ENCODE measurements at regions not wholly inside any gene's neighbourhood (a gene's known extent, or its start where the extent isn't known, plus 50 kb on each side); places are given as distances from the start of the nearest gene placed in this dataset.

DNA sequence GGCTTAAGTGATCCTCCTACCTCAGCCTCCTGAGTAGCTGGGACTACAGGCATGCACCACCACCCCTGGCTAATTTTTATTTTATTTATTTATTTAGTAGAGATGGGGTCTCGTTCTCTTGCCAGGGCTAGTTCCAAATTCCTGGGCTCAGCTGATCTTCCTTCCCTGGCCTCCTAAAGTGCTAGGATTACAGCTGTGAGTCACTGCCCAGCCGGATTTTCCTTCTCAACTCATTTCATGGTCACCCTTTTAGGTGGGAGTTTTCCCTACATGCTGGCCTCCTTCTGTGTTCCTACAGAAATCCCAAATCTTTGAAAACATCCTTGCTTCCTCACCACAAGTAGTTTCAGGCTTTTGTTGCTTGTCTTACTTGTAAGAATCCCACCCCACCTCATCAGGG is 102.1 kb upstream of the SIAH1 start:
- no peak for DNase-seq (ENCODE audit: low read depth)

DNA sequence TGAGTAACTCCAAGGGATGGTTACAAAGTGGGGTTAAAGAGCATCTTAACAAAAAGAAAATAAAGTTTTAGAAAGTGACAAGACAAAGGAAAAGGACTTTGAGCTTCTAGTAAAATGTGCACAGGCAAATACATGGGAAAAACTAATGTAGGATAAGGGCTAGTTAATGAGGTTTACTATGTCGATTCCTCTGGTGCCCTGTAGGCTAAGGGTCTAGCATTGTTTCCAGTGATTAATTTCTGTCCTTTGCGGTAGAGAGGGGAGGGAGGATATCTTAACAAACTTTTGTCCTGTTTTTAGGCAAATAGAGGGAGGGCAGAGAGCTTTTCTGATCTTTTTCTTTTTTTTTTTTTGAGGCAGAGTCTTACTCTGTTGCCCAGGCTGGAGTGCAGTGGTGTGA is 96.6 kb upstream of the SIAH1 start:
- no peak for DNase-seq (ENCODE audit: low read depth)

DNA sequence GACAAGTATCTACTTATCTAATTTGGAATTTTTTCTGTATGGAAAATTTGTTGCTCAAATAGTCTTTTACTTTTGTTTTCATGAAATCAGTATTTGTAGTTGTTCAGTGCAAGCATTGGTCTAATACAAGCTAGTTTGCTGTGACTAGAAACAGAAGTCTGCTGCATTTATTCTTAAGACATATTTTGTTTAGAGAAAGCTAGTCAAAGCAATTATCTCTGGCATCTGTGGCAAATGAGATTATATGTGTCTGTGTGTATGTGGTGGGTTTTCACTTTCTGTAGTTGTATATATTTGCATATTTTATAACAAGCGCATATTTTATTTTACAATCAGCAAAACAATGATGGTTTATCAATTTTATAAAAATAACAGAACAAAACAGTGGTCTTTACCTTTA is 96.0 kb upstream of the SIAH1 start:
- DNase-seq (ENCODE audit: low read depth), result no peak

DNA sequence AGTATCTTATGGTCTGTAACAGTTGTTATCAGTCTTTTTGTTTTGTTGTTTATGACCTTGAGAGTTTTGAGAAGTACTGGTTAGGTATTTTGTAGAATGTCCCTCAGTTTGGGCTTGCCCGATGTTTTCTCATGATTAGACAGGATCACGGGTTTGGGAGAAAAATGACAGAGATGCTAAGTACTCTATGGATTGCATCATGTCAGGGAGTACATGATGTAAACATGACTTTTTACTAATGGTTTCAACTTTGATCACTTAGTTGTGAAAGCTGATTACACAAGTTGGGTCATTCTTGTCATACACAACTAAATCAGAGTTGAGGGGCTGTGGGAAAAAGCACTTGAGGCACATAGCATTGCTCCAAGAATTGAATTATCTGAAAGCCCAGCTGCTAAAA is 94.7 kb upstream of the SIAH1 start:
- DNase-seq (ENCODE audit: low read depth), result no peak

DNA sequence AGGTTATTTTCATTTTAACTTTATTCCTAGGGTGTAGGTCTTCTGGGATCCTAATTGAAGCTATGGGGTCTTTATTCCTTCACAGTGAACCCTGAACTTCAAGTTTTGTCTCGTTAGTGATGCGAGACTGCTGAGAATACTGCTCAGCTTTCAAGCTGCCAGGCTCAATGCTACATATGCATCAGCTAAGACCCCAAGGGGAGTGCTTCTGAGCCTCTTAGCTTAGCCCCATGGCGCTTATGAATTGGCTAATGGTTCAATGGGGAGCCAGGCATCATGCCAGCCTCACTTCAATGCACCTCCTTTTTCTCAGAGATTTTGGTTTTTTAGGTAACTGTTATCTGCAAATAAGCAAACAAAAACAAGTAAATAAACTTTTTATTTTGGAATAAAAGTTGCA is 94.1 kb upstream of the SIAH1 start:
- no peak for DNase-seq (ENCODE audit: low read depth)

DNA sequence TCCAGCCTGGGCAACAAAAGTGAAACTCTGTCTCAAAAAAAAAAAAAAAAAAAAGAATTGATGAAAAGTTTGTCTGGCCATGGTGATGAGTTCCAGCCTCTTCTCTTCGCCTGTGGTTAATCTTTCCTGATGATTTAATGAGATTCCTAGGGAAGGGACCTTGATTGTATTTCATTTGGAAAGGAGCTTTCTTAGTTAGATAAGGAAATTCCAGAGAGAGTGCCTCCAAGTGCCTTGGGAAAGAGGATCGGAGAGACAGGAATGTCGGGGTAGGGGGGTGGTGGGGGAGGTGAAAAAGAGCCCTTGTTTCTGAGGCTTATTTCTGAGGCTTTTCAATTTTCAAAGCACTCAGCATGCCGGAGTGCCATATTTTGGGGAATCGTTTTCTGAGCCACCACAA is 93.2 kb upstream of the SIAH1 start:
- DNase-seq (ENCODE audit: low read depth), result no peak

DNA sequence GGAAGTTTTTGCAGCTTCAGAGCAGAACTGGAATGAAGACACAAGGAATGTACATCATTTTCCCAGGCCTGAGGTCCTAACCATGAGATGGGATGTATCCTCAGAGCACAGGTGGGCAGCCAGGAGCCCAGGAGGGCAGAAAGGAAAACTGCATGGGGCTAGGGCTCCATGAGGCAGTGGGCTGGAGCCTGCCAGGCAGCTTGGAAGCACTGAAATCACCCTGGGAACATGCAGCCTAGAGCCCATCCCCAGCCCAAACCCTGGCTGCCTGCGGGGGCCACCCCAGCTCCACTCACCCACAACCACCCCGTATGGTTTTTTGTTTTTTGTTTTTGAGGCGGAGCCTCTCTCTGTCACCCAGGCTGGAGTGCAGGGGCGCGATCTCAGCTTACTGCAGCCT is 86.2 kb upstream of the SIAH1 start:
- DNase-seq (ENCODE audit: low read depth), result no peak

DNA sequence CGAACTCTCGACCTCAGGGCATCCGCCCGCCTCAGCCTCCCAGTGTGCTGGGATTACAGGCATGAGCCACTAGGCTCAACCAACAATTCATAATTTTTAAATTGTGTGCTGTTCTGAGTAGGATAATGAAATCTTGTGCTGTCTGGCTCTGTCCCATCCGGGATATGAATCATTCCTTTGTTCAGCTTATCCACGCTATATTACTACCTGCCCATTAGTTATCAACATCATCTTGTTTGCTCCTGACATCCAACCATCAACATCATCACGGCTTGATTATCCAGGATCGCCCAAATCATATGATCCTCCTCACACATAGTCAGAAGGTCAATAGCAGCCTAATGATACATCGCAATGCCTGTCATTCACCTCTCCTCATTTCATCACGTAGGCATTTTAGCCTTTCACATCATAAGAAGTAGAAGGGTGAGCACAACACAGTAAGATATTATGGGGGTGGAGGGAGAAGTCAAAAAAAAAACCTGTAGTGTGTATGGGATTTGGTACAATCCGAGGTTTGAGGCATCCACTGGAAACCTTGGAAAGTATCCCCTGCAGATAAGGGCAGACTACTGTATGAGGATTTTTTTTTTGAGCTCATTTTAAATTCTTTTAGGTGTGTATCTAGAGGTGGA is 77.0 kb upstream of the SIAH1 start:
- DNase-seq (ENCODE audit: low read depth), result peak; percentile 54

DNA sequence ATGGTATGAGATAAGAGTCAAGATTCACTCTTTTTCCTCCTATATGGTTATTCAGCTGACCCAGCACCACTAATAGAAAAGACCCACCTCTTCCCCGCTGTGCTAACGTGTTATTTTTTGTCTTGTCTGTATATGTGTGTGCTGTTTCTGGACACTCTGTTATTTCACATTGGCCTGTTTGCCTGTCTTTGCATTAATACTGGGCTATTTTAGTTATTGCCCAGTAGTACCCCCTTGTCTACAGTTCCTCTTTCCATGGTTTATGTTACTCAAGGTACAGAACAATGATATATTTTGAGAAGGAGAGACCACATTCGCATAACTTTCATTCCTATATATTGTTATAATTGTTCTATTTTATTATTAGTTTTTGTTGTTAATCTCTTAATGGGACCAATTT is 74.0 kb upstream of the SIAH1 start:
- no peak for DNase-seq (ENCODE audit: low read depth)

DNA sequence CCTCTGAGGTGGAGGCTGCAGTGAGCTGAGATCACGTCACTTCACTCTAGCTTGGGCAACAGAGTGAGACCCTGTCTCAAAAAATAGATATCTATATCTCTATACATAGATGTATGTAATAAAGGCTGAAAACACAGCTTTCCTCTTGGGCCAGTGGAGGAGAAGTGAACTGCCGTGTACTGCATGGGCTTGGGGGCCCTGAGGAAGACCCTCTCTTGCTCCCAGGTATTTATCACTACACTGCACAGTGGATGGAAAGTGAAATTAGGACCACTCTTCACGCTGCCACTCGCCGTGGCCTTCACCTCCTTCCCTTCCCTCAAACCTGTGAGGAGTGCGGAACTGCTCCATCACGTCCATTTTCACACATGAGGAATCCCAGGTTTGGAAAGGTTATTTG is 68.8 kb upstream of the SIAH1 start:
- no peak for DNase-seq (ENCODE audit: low read depth)

DNA sequence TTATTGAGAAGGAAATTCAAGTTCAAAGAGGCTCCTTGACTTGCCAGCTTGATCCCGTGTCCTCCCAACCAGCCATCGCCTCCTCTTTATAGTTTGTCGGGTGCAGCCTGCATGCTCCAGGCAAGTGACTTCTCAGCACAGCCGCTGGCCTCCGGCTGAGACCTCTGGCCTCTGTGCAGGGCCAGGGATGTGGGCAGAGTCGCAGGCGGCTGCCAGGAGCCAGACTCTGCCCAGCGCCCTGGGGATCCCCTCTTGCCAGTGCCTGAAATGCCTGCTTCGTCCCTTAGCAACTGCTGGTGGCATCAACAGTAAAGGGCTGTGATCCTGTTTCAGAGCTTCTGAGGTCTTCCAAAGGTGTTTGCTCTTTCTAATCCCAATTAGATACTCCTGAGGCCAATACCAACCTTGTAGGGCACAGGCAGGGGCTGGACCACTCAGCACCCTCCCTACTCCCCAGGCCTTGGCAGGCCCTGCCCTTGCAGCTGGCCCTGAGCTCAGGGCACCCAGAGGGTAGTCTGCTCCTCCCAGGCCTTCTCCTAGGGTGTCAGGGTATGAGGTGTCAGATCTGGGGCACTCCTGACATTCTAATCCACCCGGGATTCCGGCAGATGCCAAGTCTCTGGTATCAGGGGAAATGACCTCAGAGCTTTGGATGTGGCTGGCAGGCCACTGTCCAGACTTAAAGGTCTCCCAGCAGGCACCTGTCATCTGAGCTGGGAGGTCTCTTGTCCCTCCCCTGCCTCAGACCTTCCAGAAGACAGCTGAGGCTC is 68.0 kb upstream of the SIAH1 start:
- DNase-seq (ENCODE audit: low read depth), result no peak

DNA sequence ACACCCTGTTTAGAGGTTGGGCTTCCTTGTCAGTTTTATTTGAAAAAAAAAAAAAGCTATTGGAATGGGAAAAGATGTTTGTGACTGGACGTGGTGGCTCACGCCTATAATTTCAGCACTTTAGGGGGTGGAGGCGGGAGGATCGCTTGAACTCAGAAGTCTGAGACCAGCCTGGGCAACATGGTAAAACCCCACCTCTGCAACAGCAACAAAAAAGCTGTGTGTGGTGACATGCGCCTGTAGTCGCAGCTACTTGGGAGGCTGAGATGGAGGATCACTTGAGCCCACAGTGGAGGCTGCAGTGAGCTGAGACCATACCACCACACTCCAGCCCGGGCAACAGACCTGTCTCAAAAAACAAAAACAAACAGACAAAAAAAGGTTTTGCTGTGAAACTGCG is 66.1 kb upstream of the SIAH1 start:
- no peak for DNase-seq (ENCODE audit: low read depth)

DNA sequence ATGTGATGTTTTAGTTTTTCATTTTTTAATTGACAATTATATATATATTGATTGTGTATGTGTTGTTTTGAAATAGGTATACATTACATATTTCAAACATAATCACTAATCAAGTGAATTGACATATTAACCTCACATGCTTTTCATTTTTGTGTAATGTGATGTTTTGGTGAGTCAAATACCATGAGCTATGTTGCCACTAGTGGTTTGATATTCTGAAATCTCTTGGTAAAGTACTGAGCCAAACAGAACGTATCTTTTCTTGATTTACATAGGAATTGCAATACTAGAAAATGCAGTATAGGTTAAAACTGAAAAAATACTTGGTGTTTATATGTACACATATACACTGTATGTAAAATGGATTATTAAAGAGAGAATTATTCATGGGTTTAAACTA is 65.2 kb upstream of the SIAH1 start:
- DNase-seq (ENCODE audit: low read depth), result no peak

DNA sequence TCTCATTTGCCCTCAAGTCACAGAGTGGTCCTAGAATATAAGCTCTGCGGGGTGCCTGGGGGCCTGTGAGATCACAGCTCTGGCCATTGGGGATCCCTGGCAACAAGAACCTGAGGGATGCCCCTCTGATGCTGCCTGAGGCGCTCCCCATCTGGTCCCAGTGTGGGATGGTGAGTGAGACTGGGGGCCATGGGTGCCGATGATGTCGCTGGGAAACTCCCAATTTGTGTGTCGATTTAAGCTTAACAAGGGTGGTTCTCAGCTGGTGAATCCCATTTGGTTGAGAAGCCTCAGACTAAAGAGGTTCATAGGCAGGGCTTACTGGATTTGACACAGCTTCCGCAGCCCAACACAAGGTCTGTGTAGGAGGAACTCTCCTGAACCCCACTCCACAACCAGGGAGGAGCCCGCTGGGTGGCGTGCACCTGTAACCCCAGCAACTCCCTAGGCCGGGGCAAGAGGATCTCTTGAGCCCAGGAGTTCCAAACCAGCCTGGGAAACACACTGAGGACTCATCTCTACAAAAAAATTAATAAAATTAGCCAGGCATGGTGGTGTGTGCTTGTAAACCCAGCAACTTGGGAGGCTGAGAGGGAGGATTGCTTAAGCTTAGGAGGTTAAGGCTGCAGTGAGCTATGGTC is 63.7 kb upstream of the SIAH1 start:
- no peak for DNase-seq (ENCODE audit: low read depth)

DNA sequence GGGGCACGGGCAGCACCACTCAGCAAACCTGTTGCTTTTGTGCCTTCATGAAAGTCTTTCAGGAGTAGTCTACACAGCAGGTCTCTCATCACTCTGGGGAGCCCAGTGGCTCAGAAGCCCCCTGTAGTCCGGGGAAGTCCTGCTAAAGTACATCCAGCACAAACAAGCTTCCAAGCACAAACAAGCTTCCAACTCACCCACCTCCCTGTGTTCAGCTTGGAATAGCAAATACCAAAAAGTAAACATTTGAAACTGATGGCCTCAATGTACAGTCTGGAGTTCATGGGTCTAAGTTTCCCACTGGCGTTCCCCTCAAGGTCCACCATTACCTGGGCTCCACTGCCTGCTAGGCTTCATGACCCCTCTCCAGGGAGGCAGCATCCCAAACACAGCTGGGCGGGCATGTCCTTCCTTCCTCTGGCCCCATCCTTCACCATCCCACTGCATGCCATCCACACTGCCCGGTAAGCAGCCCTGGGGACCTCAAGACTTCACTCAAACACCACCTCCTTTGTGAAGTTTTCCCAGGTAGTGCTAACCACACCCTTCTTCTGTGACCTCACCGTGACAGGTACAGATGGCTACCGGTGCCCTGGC is 62.8 kb upstream of the SIAH1 start:
- DNase-seq (ENCODE audit: low read depth), result no peak

DNA sequence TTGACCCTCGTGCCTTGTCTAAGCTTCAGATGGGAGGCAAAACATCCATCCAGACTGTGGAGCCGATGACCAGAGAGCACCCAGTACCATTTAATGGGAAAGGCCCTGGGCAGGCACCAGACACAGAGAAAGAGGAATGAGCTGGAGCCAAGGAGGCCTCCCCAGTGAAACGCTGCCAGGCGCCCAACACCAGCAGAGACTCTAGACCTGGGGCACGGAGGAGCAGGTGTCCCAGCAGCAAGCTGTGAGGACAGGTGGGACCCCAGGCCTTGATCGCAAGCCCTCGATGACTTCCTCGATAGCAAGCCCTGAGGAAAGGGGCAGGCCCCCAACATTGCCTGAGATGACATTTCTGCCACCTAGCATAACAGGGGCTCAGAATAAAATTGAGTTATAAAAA is 62.2 kb upstream of the SIAH1 start:
- DNase-seq (ENCODE audit: low read depth), result no peak

DNA sequence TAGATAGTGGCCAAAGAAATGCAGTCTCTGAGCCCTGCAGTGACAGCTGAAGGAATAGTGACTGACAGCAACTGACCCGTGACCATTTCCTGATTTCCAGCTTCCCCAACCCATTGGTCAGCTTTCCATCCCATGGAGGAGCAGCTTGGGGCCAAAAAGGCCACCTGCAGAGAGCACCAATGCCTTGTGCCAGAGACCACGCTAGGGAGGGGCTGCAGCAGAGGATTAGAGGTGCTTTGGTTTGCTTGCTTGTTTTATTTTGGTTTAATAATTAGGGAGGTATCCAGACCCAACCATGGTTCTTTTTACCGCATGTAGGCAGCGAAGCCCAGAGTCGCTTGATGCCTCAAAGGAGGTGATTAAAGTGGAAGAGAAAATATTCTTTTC is 61.3 kb upstream of the SIAH1 start:
- no peak for DNase-seq (ENCODE audit: low read depth)

DNA sequence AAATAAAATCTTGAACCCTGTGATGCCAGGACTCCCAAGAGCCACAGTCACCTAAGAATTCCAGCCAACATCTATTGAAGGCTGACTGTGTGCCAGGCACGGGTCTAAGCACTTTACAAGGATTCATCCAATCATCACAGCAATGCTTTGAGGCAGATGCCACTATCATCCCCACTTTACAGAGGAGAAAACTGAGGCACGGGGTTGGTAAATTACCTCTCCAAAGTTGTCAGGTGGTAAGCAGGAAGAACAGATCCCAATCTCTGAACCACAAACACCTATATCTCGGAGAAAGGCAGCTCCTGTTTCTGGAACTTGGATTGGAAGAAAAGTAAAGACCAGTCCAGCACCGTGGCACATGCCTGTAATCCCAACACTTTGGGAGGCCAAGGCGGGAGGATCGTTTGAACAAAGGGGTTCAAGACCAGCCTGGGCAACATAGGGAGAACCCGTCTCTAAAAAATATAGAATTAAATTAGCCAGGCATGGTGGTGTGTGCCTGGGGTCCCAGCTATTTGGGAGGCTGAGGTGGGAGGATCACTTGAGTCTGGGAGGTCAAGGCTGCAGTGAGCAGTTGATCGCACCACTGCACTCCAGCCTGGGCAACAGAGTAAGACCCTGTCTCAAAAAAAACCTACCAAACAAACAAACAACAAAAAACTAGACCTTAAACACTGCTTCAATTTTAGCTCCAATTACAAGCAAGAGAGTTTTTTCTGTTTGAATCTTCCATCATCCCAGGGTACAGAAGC is 60.7 kb upstream of the SIAH1 start:
- DNase-seq (ENCODE audit: low read depth), result no peak

DNA sequence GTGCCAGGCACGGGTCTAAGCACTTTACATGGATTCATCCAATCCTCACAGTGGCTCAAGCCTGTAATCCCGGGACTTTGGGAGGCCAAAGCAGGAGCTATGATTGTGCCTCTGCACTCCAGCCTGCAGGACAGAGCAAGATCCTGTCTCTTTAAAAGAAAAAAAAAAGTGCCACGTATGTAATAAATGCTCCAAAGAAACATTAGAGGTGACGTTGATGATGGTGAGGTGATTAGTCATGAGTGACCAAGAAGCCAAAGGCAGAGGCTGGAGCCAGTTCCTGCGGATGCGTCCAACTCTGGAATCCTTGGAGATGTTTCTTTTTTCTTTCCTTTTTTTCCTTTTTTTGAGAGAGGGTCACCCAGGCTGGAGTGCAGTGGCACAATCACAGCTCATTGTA is 59.4 kb upstream of the SIAH1 start:
- DNase-seq (ENCODE audit: low read depth), result peak; percentile 92

DNA sequence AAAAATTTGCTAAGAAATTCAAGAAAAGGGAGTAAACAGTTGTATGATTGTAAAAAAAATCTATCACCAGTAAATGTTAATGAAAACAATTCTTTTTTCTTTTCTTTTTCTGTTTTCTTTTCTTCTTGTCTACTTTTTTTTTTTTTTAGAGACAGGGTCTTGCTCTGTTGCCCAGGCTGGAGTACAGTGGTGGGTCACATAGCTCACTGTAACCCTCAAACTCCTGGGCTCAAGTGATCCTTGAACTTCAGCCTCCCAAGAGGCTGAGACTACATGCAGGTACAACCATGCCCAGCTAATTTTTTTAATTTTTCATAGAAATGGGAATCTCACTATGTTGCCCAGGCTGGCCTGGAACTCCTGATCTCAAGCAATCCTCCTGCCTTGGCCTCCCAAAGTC is 57.2 kb upstream of the SIAH1 start:
- DNase-seq (ENCODE audit: low read depth), result no peak

DNA sequence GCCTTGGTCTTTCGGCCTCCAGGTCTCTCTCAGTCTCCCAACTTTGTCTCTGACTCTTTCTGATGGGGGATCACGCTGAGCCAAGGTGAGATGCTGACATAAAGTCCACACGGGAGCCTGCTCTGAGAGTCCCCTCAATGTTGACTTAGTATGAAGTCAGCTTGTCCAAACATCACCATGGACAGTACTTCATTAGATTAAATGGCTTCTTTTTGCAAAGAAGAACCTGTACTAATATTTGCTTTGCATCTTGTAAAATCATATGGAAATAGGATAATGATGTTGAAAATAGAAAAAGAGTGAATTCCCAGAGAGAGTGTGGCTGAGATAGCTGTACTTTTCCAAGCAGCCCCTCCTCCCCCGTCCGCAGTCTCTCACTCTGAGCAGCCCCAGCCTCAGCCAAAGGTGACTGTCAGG is 56.7 kb upstream of the SIAH1 start:
- DNase-seq (ENCODE audit: low read depth), result no peak

DNA sequence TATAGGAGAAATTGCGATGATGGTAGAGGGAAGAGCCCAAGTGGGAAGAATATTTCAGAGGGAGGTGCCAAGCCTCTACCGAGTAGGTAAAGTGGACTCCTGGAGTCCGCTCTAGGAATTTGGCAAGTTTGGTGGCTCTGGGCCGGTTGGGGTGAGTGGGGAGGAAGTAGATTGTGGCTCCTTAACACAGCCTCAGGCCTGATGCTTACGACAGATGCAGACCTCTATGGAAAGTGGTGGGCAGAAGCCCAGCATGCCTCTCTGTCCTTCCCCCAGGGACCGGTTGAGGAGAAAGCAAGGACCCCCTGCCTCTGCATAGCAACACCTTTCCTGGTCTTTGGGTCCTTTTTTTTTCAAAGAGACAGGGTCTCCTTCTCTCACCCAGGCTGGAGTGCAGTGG is 55.9 kb upstream of the SIAH1 start:
- no peak for DNase-seq (ENCODE audit: low read depth)
